IgD-negative memory B cell (primary cell): ENCODE measurements at regions not wholly inside any gene's neighbourhood (a gene's known extent, or its start where the extent isn't known, plus 50 kb on each side); places are given as distances from the start of the nearest gene placed in this dataset.

Source experiments
- H3K27ac Mint-ChIP-seq, 3 donors: one replicate each; pipeline ENCODE4 v1.8.0; 2020 to 2022; ENCODE audit warnings: mild to moderate bottlenecking in 3 of 3, mixed read lengths in 3 of 3, moderate library complexity in 1 of 3
- H3K27me3 Mint-ChIP-seq: one replicate; pipeline ENCODE4 v1.8.0; 2021; ENCODE audit warnings: mixed read lengths
- H3K36me3 Mint-ChIP-seq: one replicate; pipeline ENCODE4 v1.8.0; 2020; ENCODE audit warnings: mild to moderate bottlenecking, mixed read lengths
- H3K4me1 Mint-ChIP-seq, 3 donors: one replicate each; pipeline ENCODE4 v1.8.0; 2020 to 2022; ENCODE audit warnings: mixed read lengths in 3 of 3, mild to moderate bottlenecking in 1 of 3
- H3K4me3 Mint-ChIP-seq, 4 donors: one replicate each; pipeline ENCODE4 v1.8.0; 2020 to 2022; ENCODE audit warnings: mild to moderate bottlenecking in 4 of 4, mixed read lengths in 4 of 4, moderate library complexity in 3 of 4
- H3K9me3 Mint-ChIP-seq, 3 donors: one replicate each; pipeline ENCODE4 v1.8.0; 2020 to 2021; ENCODE audit warnings: mixed read lengths in 3 of 3, mild to moderate bottlenecking in 1 of 3

- no peak overlapping the region for H3K27ac Mint-ChIP-seq
- H3K9me3 Mint-ChIP-seq: peaks cover 0 to 6% (median under 1%) of the 10 kb centered on the region in 3 donors
- H3K27me3 Mint-ChIP-seq: no peaks in the 10 kb centered on the region
- no peak overlapping the region for H3K4me3 Mint-ChIP-seq
- H3K4me1 Mint-ChIP-seq: no peaks in the 10 kb centered on the region
- peaks cover 2% of the 10 kb centered on the region for H3K36me3 Mint-ChIP-seq
Measured at GRCh38 chr10:128469515-128469914, 343.3 kb upstream of the MKI67 start.

DNA sequence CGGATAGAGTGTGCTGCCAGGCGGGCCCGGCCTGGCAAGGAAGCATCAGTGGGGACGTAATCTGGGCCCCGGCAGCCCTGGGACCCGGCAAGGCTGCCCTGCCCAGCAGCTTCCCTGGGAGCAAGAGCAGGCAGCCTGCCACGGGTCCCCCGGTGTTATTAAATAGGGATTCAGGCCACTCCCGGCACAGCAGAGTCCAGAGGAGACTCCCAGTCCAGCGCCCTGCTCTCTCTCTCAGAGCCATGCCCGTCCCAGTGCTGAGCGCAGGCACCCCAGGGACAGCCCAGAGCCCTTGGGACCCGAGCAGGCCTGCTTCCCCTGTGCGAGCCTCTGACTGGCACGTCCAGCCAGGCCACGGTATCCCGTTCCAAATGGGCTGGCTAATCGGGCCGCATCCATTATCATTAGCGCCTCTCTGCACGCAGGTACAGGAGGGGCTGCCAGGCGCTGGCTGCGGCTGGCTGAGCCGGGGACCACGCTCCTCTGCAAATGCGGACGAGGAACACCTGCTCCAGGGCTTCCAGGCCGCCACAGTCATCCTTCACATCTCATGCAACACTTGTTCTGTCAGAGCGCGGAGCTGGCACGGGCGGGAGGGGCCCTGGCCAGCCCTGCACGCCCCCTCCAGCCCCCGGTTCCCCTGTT is 344.2 kb upstream of the MKI67 start:
- no peaks in the 10 kb centered on the region for H3K27me3 Mint-ChIP-seq
- H3K4me3 Mint-ChIP-seq: no peak overlapping the region
- no peak overlapping the region for H3K27ac Mint-ChIP-seq
- peaks cover 0 to 7% (median 3%) of the 10 kb centered on the region in 3 donors for H3K9me3 Mint-ChIP-seq
- peaks cover 2% of the 10 kb centered on the region for H3K36me3 Mint-ChIP-seq
- no peaks in the 10 kb centered on the region for H3K4me1 Mint-ChIP-seq

GRCh38 chr10:128471151-128471550 is 344.9 kb upstream of the MKI67 start:
- no peaks in the 10 kb centered on the region for H3K4me1 Mint-ChIP-seq
- H3K27ac Mint-ChIP-seq: no peak overlapping the region
- H3K9me3 Mint-ChIP-seq: peaks cover 0 to 7% (median 3%) of the 10 kb centered on the region in 3 donors
- H3K36me3 Mint-ChIP-seq: no peaks in the 10 kb centered on the region
- no peaks in the 10 kb centered on the region for H3K27me3 Mint-ChIP-seq
- H3K4me3 Mint-ChIP-seq: no peak overlapping the region

- no peaks in the 10 kb centered on the region for H3K36me3 Mint-ChIP-seq
- H3K4me1 Mint-ChIP-seq: no peaks in the 10 kb centered on the region
- H3K27me3 Mint-ChIP-seq: no peaks in the 10 kb centered on the region
- H3K9me3 Mint-ChIP-seq: peaks cover 0 to 7% (median 3%) of the 10 kb centered on the region in 3 donors
- H3K4me3 Mint-ChIP-seq: no peak overlapping the region
- H3K27ac Mint-ChIP-seq: no peak overlapping the region
Measured at GRCh38 chr10:128472196-128472595, 346.0 kb upstream of the MKI67 start.

DNA sequence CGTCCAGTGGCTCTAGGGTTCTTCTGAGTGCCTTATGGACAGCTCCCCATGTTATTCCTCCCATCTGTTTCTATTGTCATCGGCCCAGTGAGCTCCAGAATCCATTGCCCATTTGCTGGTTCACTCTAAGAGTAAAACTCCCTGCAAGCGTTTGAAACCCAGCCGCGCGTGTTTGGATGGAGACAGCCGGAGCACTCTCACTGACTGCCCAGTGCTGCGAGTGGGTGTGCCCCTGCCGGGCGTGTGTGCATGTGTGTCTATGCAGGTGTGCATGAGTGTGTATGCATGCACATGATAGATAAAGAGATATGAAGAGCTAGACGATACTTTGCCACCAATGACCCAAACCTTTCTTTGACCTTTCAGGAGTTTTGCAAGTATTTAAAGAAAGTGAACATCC is 347.2 kb upstream of the MKI67 start:
- no peak overlapping the region for H3K27ac Mint-ChIP-seq
- no peaks in the 10 kb centered on the region for H3K4me1 Mint-ChIP-seq
- H3K36me3 Mint-ChIP-seq: no peaks in the 10 kb centered on the region
- H3K27me3 Mint-ChIP-seq: no peaks in the 10 kb centered on the region
- H3K9me3 Mint-ChIP-seq: peaks cover 1 to 5% (median 3%) of the 10 kb centered on the region in 3 donors
- H3K4me3 Mint-ChIP-seq: no peak overlapping the region

DNA sequence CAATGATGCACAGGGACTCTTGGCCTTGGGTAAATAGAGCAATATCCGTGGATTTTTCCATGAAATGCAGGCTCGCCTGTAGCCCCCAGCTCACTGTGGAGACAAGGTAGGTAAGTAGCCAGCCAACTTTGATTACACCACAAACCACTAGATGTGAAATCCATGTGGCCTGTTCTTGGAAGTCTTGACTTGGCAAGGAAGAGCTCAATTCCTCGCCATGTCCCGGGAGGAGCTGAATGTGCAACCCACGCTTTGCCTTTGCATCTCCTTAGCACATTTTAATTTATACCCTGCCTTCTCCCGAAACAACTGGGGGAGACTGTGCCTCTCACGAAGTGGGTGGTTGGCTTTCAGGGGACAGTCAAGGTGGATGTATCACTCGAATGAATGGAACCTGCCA is 347.7 kb upstream of the MKI67 start:
- no peak overlapping the region for H3K27ac Mint-ChIP-seq
- peaks cover 1 to 5% (median 3%) of the 10 kb centered on the region in 3 donors for H3K9me3 Mint-ChIP-seq
- no peaks in the 10 kb centered on the region for H3K36me3 Mint-ChIP-seq
- no peaks in the 10 kb centered on the region for H3K27me3 Mint-ChIP-seq
- no peaks in the 10 kb centered on the region for H3K4me1 Mint-ChIP-seq
- H3K4me3 Mint-ChIP-seq: no peak overlapping the region

GRCh38 chr10:128474571-128474970 is 348.3 kb upstream of the MKI67 start:
- no peak overlapping the region for H3K27ac Mint-ChIP-seq
- peaks cover 1 to 5% (median 3%) of the 10 kb centered on the region in 3 donors for H3K9me3 Mint-ChIP-seq
- H3K27me3 Mint-ChIP-seq: no peaks in the 10 kb centered on the region
- H3K4me1 Mint-ChIP-seq: no peaks in the 10 kb centered on the region
- H3K36me3 Mint-ChIP-seq: no peaks in the 10 kb centered on the region
- H3K4me3 Mint-ChIP-seq: no peak overlapping the region

- H3K4me3 Mint-ChIP-seq: no peak overlapping the region
- H3K9me3 Mint-ChIP-seq: peaks cover 1 to 3% (median 3%) of the 10 kb centered on the region in 3 donors
- peaks cover 2% of the 10 kb centered on the region for H3K27me3 Mint-ChIP-seq
- H3K27ac Mint-ChIP-seq: no peak overlapping the region
- H3K4me1 Mint-ChIP-seq: no peaks in the 10 kb centered on the region
- no peaks in the 10 kb centered on the region for H3K36me3 Mint-ChIP-seq
Measured at GRCh38 chr10:128475686-128476367, 349.6 kb upstream of the MKI67 start.

DNA sequence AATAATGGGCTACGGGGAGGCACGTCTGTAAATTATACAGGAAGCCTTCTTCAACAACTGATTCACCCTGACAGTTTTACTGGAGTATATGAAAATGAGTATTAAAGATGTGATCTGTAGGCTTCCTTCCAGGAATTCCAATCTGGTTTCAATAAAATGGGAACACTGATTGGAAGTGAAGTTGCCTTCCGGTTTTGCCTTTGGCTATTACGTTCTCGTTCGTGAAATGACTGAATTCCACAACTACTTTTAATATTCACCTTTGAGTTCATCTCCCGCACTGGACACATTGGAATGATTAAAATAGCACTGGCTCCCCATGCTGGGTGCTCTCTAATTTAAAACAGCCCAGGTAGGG is 350.1 kb upstream of the MKI67 start:
- H3K4me1 Mint-ChIP-seq: no peaks in the 10 kb centered on the region
- peaks cover 1 to 3% (median 3%) of the 10 kb centered on the region in 3 donors for H3K9me3 Mint-ChIP-seq
- no peak overlapping the region for H3K27ac Mint-ChIP-seq
- H3K36me3 Mint-ChIP-seq: no peaks in the 10 kb centered on the region
- no peak overlapping the region for H3K4me3 Mint-ChIP-seq
- peaks cover 2% of the 10 kb centered on the region for H3K27me3 Mint-ChIP-seq

DNA sequence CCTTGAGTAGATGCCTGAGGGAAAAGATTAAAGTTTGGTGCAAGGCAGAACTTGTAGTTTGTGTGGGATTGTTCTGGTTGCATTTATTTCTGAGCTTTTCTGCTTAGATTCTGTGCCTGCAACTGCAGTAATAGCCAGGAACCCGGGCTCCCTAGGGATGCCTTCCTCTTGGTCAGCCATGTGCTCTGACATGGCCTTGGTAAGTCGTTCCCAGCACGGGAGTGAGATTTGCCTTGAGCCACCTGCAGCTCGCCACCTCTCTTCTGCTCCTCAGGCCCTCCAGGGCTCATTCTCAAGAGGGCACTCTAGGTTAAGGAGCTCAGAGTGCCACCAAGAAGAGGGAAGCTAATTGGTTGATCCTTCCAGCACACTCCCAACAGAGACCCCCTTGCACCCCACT is 350.6 kb upstream of the MKI67 start:
- Mint-ChIP-seq H3K27me3 (peaks cover 2% of the 10 kb centered on the region), H3K4me3 (no peak overlapping the region), H3K27ac (no peak overlapping the region), H3K4me1 (no peaks in the 10 kb centered on the region), H3K36me3 (no peaks in the 10 kb centered on the region), H3K9me3 (peaks cover 1 to 3% (median 3%) of the 10 kb centered on the region in 3 donors)

GRCh38 chr10:128480601-128481000 is 354.4 kb upstream of the MKI67 start:
- Mint-ChIP-seq H3K27ac (no peak overlapping the region), H3K36me3 (no peaks in the 10 kb centered on the region), H3K4me1 (no peaks in the 10 kb centered on the region), H3K27me3 (peaks cover 2% of the 10 kb centered on the region), H3K4me3 (no peak overlapping the region), H3K9me3 (peaks cover 0 to 2% (median 1%) of the 10 kb centered on the region in 3 donors)

DNA sequence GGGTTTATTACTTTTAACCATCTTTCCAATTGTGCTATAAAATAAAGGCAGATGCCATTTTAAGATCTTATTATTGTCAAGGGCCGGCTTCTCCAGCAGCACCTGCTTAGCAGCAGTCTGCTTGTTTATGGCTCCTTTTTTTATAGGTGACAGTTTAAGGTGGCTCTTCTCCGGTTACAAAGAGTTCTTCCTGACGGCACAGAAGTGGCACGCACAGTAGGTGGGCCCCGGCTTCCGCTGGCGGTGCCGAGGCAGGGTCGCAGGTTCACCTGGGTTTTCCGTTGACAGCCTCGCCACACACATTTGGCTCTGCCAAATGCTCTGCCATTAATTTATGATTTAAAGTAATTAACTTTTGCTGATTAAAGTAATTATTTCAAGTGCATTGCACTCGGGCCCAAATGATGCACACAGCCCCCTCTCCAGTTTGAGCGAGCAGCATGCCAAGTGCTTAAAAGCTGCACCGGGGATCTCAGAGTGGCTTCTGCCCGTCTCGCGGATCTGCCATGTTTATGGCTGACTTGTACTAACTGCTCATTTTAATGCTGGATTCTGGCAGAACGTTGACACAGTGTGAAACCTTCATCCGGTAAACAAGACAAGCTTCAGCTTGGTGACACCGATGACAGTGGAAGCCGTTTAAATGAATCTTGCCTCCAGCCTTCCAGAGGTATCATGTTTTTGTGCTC is 355.1 kb upstream of the MKI67 start:
- no peaks in the 10 kb centered on the region for H3K4me1 Mint-ChIP-seq
- peaks cover 0 to 2% (median 1%) of the 10 kb centered on the region in 3 donors for H3K9me3 Mint-ChIP-seq
- peaks cover 1% of the 10 kb centered on the region for H3K36me3 Mint-ChIP-seq
- H3K4me3 Mint-ChIP-seq: no peak overlapping the region
- H3K27ac Mint-ChIP-seq: no peak overlapping the region
- peaks cover 2% of the 10 kb centered on the region for H3K27me3 Mint-ChIP-seq

GRCh38 chr10:128482052-128482451 is 355.8 kb upstream of the MKI67 start:
- Mint-ChIP-seq H3K9me3 (peaks cover 0 to 2% (median 1%) of the 10 kb centered on the region in 3 donors), H3K27me3 (peaks cover 2% of the 10 kb centered on the region), H3K27ac (no peak overlapping the region), H3K4me3 (no peak overlapping the region), H3K4me1 (no peaks in the 10 kb centered on the region), H3K36me3 (peaks cover 3% of the 10 kb centered on the region)

DNA sequence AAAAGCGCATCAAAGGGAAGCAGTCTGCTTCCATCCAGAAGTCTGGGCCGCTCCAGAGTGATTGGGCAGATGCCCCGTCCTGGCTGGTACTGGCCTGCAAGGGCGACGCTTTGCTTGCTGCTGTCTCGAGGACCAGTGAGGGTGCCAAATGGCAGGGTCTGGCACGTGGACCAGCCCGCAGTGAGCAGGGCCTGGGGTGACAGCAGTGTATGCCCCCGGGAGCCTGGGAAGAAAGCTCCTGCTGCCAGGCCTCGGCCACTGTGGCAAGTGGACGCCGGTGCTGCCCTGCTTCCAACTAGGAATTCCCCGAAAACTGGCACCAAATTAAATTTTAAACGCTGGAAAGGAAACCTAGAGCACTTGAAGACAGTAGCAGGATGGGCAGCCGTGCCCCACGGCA is 357.0 kb upstream of the MKI67 start:
- Mint-ChIP-seq H3K4me1 (no peaks in the 10 kb centered on the region), H3K36me3 (peaks cover 3% of the 10 kb centered on the region), H3K27ac (no peak overlapping the region), H3K9me3 (peaks cover 0 to 2% (median 0%) of the 10 kb centered on the region in 3 donors), H3K4me3 (no peak overlapping the region), H3K27me3 (peaks cover 2% of the 10 kb centered on the region)

GRCh38 chr10:128484041-128484440 is 357.8 kb upstream of the MKI67 start:
- Mint-ChIP-seq H3K4me1 (no peaks in the 10 kb centered on the region), H3K36me3 (peaks cover 3% of the 10 kb centered on the region), H3K27me3 (peaks cover 2% of the 10 kb centered on the region), H3K4me3 (no peak overlapping the region), H3K27ac (no peak overlapping the region), H3K9me3 (peaks cover 0 to 2% (median 0%) of the 10 kb centered on the region in 3 donors)
